Common myeloid progenitor, CD34-positive (primary cell): ENCODE measurements at regions not wholly inside any gene's neighbourhood (a gene's known extent, or its start where the extent isn't known, plus 50 kb on each side); places are given as distances from the start of the nearest gene placed in this dataset.

Experiments
- CTCF ChIA-PET: fragments of 350-600 bp; sonication (Branson Sonifier 250); formaldehyde crosslinking; loops from one replicate; lab custom pipeline; 2021; ENCODE audit warnings: antibody characterized with exemption; lab: Charles Lee
- POLR2A ChIA-PET: fragments of 350-600 bp; sonication (Branson Sonifier 250); formaldehyde crosslinking; loops from one replicate; lab custom pipeline; 2021; ENCODE audit warnings: antibody characterized with exemption; lab: Charles Lee
- DNase-seq, 3 donors: peaks; one replicate each; pipeline versions ENCODE4 v3.0.0 to v3.0.0-alpha.2; 2013
- H3K27ac ChIP-seq, 2 experiments: 1 replicate in 1 of 2; 2 replicates in 1 of 2; pipeline ENCODE4 v1.7.0; 2013; ENCODE audit warnings: inconsistent platforms in 2 of 2, low read length in 2 of 2, mild to moderate bottlenecking in 2 of 2, low read depth in 1 of 2, moderate library complexity in 1 of 2; ENCODE audit not compliant: severe bottlenecking in 2 of 2, insufficient read depth in 1 of 2, poor library complexity in 1 of 2
- H3K27me3 ChIP-seq, 5 experiments: replicated peaks in 2 of 5; 1 replicate in 3 of 5; 2 replicates in 2 of 5; pipeline versions ENCODE4 v1.6.1 to v1.7.0; 2013; ENCODE audit warnings: low read length in 4 of 5, mild to moderate bottlenecking in 2 of 5, moderate library complexity in 2 of 5, inconsistent platforms in 1 of 5; ENCODE audit not compliant: insufficient read depth in 5 of 5, control insufficient read depth in 4 of 5
- H3K36me3 ChIP-seq, 4 experiments: 1 replicate in 2 of 4; 2 replicates in 2 of 4; pipeline versions ENCODE4 v1.6.1 to v1.7.0; 2013; ENCODE audit warnings: low read length in 3 of 4, control low read depth in 1 of 4, mild to moderate bottlenecking in 1 of 4; ENCODE audit not compliant: control insufficient read depth in 4 of 4, insufficient read depth in 4 of 4
- H3K4me1 ChIP-seq, 4 experiments: 1 replicate in 3 of 4; 2 replicates in 1 of 4; pipeline versions ENCODE4 v1.6.1 to v1.7.1; 2013; ENCODE audit warnings: low read length in 3 of 4, mild to moderate bottlenecking in 3 of 4, control low read depth in 1 of 4, inconsistent platforms in 1 of 4, moderate library complexity in 1 of 4; ENCODE audit not compliant: control insufficient read depth in 4 of 4, insufficient read depth in 4 of 4; ENCODE audit errors: control extremely low read depth in 1 of 4
- H3K4me3 ChIP-seq, 7 experiments: 1 replicate in 4 of 7; 2 replicates in 3 of 7; pipeline versions ENCODE4 v1.5.1 to v1.7.0; 2013; ENCODE audit warnings: mild to moderate bottlenecking in 7 of 7, low read length in 6 of 7, moderate library complexity in 6 of 7, inconsistent platforms in 2 of 7, low read depth in 2 of 7, control low read depth in 1 of 7; ENCODE audit not compliant: insufficient read depth in 4 of 7, control insufficient read depth in 1 of 7; ENCODE audit errors: extremely low read depth in 1 of 7
- H3K9me3 ChIP-seq, 5 experiments: 1 replicate in 4 of 5; 2 replicates in 1 of 5; pipeline versions ENCODE4 v1.6.1 to v1.7.1; 2013; ENCODE audit warnings: low read length in 4 of 5, mild to moderate bottlenecking in 2 of 5, inconsistent platforms in 1 of 5, low read depth in 1 of 5, moderate library complexity in 1 of 5; ENCODE audit not compliant: control insufficient read depth in 4 of 5, insufficient read depth in 2 of 5; ENCODE audit errors: control extremely low read depth in 1 of 5
- WGBS: methylation state at CpG from one replicate; pipeline ENCODE4 v1.1.5; 2013; ENCODE audit not compliant: insufficient coverage; 5-methylcytosine and 5-hydroxymethylcytosine counted together

DNA sequence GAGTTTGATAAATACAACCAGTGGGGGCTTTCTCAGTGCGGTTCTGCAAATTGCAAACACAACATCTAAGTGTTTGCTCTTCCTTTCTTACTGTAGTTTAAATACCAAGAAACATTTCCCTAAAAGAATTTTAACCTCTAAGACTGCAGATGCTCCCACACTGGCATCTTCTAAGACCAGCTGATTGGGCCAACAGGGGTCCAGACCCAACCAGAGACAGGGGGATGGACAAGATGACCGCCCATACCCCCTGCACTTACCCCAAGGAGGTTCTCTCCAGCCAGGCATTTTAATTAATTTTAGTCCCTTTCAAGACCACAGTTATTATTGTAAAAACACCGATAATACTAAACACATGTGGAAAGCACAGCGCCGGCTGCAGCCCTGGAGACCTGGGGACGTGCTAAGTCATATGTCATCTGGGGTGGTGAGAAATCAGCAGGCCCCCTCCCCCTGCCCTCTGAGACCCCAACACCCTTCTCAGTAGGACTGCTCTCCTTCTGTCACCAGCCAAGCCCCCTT is 242.3 kb downstream of the SOX9 start:
- Histone ChIP-seq H3K27me3 (no peaks in the 10 kb centered on the region), H3K36me3 (no peaks in the 10 kb centered on the region), H3K27ac (no peak overlapping the region), H3K9me3 (no peaks in the 10 kb centered on the region), H3K4me3 (no peak overlapping the region), H3K4me1 (no peaks in the 10 kb centered on the region)
- no peak for DNase-seq
- POLR2A ChIA-PET: no interaction called here
- 77% methylated on average over 5 of the region's 6 CpGs for WGBS
- CTCF ChIA-PET: no interaction called here

DNA sequence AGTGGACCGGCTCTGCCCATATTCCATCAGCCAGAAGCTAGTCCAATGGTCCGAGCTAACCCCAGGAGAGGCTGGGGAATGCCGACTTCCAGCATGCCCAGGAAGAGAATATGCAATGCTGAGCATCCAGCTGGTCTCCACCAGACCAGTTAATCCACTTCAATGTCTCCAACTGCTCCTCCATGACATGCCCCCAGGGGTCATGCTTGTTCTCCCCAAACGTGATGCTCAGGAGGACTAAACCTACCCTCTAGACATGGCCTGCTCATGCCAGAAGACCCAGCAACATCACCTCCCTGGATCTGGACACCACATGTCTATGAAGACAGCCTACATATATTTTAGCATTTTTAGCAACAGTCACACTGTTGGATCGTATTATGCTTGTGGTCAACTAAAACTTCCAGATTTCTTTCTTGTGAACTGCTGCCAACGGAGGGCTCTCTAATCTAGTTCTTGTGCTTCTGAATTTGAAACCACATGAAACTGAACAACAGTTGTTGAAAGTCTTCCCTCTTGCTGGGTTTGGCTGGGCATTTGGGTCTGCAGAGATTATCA is 245.1 kb downstream of the SOX9 start:
- no peaks in the 10 kb centered on the region for H3K36me3 ChIP-seq
- no peaks in the 10 kb centered on the region for H3K27me3 ChIP-seq
- no peak overlapping the region for H3K4me3 ChIP-seq
- ChIA-PET CTCF (no interaction called here), POLR2A (no interaction called here)
- H3K27ac ChIP-seq: no peak overlapping the region
- H3K9me3 ChIP-seq: no peaks in the 10 kb centered on the region
- no peaks in the 10 kb centered on the region for H3K4me1 ChIP-seq
- no peak for DNase-seq
- WGBS: 93% methylated on average over 6 of the region's 6 CpGs

DNA sequence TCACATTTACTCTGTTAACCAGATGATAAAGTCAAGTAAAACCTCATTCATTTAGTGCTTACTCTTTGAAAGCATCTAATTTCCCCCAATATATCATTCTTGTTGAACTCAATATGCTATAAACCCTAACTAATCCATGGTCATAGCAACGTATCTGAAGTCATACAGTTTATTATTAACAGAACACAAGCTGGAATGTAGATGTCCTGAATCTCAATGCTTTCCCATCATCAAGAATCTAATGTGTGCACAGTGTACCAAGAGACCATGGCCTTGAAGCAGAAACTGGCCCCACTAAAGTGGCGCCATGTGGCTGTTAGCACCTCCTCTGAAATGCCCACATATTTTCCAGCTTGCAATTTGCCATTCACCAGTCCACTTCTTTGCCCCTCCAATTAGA is 245.8 kb downstream of the SOX9 start:
- Histone ChIP-seq H3K27ac (no peak overlapping the region), H3K36me3 (no peaks in the 10 kb centered on the region), H3K4me1 (no peaks in the 10 kb centered on the region), H3K4me3 (no peak overlapping the region), H3K27me3 (no peaks in the 10 kb centered on the region), H3K9me3 (no peaks in the 10 kb centered on the region)
- 100% methylated on average over 2 of the region's 2 CpGs for WGBS
- DNase-seq: no peak
- ChIA-PET CTCF (no interaction called here), POLR2A (no interaction called here)

DNA sequence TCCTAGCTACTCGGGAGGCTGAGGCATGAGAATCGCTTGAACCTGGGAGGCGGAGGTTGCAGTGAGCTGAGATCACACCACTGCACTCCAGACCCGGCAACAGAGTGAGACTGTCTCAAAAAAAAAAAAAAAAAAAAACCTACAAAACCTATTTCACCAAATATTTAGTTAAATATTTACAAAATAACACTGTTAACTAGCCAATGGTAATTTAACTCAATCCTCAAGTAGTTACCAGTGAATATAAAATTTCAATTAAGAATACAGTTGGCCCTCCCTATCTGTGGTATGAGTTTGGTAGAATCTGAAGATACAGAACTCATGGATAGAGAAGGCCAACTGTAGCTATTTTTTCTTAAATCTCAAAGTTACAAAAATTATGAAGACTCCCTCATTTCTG is 247.4 kb downstream of the SOX9 start:
- Histone ChIP-seq H3K36me3 (no peaks in the 10 kb centered on the region), H3K27ac (no peak overlapping the region), H3K4me3 (no peak overlapping the region), H3K27me3 (no peaks in the 10 kb centered on the region), H3K9me3 (no peaks in the 10 kb centered on the region), H3K4me1 (no peaks in the 10 kb centered on the region)
- DNase-seq: no peak
- WGBS: 100% methylated on average over 1 of the region's 4 CpGs
- ChIA-PET POLR2A (no interaction called here), CTCF (no interaction called here)

DNA sequence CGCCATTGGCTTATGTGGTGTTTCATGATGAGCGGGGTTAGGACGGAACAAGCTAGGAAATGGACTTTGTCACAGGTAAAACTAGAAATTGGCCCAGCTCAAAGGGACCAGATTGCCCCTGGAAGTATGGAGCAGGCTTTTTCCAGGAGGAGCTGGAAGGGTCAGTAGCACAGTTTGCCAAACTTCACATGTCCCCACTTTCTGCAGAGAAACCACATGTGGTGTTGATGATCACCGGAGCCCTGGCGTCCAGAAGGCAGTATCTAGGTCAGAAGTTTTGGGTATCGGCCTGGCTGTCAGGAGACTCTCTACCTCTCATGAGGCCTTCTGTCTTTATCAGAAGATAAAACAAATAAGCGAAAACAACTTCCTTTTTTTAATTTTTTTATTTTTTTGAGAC is 248.5 kb downstream of the SOX9 start:
- Histone ChIP-seq H3K27me3 (no peaks in the 10 kb centered on the region), H3K27ac (no peak overlapping the region), H3K9me3 (no peaks in the 10 kb centered on the region), H3K36me3 (no peaks in the 10 kb centered on the region), H3K4me3 (no peak overlapping the region), H3K4me1 (no peaks in the 10 kb centered on the region)
- CTCF ChIA-PET: no interaction called here
- no peak for DNase-seq
- WGBS: 95% methylated on average over 7 of the region's 7 CpGs
- POLR2A ChIA-PET: no interaction called here

DNA sequence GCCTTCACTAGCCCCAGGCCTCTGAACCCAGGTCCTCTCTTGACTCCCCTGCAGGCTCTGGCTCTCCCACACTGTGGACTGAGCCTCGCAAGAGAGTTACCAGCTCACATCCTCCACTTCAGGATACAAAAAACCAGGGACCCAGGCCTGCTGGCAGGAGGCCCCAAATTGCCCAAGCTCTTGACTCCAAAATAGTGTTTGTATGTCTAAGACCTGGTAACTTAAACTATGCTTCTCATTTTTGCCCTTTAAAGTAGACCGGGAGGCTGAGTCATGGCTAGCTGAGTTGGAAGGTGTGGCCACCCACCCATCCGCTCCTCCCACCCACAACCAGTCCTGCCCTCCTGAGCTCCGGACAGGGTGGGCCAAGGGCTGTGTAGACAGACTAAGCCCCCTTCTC is 250.0 kb downstream of the SOX9 start:
- H3K4me3 ChIP-seq: no peak overlapping the region
- no peaks in the 10 kb centered on the region for H3K4me1 ChIP-seq
- ChIA-PET POLR2A (no interaction called here), CTCF (no interaction called here)
- WGBS: 90% methylated on average over 2 of the region's 4 CpGs
- H3K9me3 ChIP-seq: no peaks in the 10 kb centered on the region
- no peak overlapping the region for H3K27ac ChIP-seq
- no peaks in the 10 kb centered on the region for H3K36me3 ChIP-seq
- no peak for DNase-seq
- H3K27me3 ChIP-seq: no peaks in the 10 kb centered on the region

DNA sequence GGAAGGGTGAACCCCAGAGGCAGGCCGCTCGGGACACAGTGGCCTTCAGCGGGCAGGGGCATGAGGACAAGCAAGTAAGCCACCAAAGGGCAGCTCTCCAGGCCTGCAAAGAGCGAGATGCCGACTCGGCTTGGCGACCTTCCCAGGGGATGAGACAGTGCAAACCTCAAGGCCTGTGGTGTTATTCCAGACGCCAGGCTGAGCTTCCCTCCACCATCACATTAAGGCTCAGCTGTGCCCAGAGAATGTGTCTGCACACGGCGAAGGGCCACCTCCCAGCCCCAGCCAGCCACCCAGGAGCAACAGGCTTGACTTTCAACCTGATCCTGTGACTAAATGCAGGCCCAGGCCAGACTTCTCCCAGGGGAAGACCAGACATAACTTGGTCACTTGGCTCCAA is 251.4 kb downstream of the SOX9 start:
- H3K36me3 ChIP-seq: no peaks in the 10 kb centered on the region
- ChIA-PET CTCF (no interaction called here), POLR2A (no interaction called here)
- no peak overlapping the region for H3K4me3 ChIP-seq
- H3K27ac ChIP-seq: no peak overlapping the region
- no peak for DNase-seq
- no peaks in the 10 kb centered on the region for H3K9me3 ChIP-seq
- WGBS: 96% methylated on average over 8 of the region's 10 CpGs
- H3K4me1 ChIP-seq: no peaks in the 10 kb centered on the region
- no peaks in the 10 kb centered on the region for H3K27me3 ChIP-seq
